Lower leg skin (tissue), 4 donors: ENCODE measurements at regions not wholly inside any gene's neighbourhood (a gene's known extent, or its start where the extent isn't known, plus 50 kb on each side); places are given as distances from the start of the nearest gene placed in this dataset.

Experiments
- DNase-seq, 2 donors: peaks; one replicate each; pipeline ENCODE4 v3.0.0-alpha.2; 2019; ENCODE audit warnings: low spot score in 2 of 2
- H3K4me3 ChIP-seq: fragments of 200-600 bp; sonication (generic); 2 replicates; pipeline ENCODE4 v1.5.1; 2017; ENCODE audit warnings: mild to moderate bottlenecking, low read depth; ENCODE audit not compliant: poor library complexity, severe bottlenecking
- CTCF ChIP-seq, 3 donors: fragments of 450-650 bp; IDR thresholded peaks; one replicate each; pipeline ENCODE4 v1.5.1; 2016; ENCODE audit warnings: antibody characterized with exemption in 3 of 3, mild to moderate bottlenecking in 3 of 3, moderate library complexity in 2 of 3
- POLR2A ChIP-seq, 2 donors: fragments of 450-650 bp; IDR thresholded peaks; one replicate each; pipeline ENCODE4 v1.6.1; 2016 to 2017; ENCODE audit warnings: antibody characterized with exemption in 2 of 2, mild to moderate bottlenecking in 1 of 2, moderate library complexity in 1 of 2
- WGBS, 2 donors: methylation state at CpG; one replicate each; pipeline ENCODE4 v1.1.5; 2018; 5-methylcytosine and 5-hydroxymethylcytosine counted together
- intact Hi-C: fragments of 100-400 bp; cut with DNase I; formaldehyde crosslinking; loops from one replicate; pipeline ENCODE4 v1.15.0; 2023; ENCODE audit warnings: low total_unique reads

GRCh38 chr2:56707650-56708049, 523.9 kb downstream of the CCDC85A start:
- DNase-seq, result no peak
- no peak for TF ChIP-seq POLR2A (IDR thresholded peaks at IDR 0.05)
- TF ChIP-seq CTCF (IDR thresholded peaks at IDR 0.05), result no peak
- H3K4me3 ChIP-seq, result no peak overlapping the region
- WGBS, 2 donors, result 68 to 69% methylated on average over 2 of the region's 2 CpGs
- intact Hi-C loops, result no loop called here

GRCh38 chr2:56709181-56709580, 525.4 kb downstream of the CCDC85A start:
- intact Hi-C loops, result no loop called here
- DNase-seq, result no peak
- 69% methylated on average over 3 of the region's 3 CpGs for WGBS, 2 donors
- no peak overlapping the region for H3K4me3 ChIP-seq
- no peak for TF ChIP-seq POLR2A (IDR thresholded peaks at IDR 0.05)
- TF ChIP-seq CTCF (IDR thresholded peaks at IDR 0.05), result no peak

- intact Hi-C loops, result no loop called here
- WGBS, 2 donors, result 59 to 71% methylated on average over 5 of the region's 5 CpGs
- no peak for DNase-seq
- TF ChIP-seq POLR2A (IDR thresholded peaks at IDR 0.05) (no peak), CTCF (IDR thresholded peaks at IDR 0.05) (no peak)
- H3K4me3 ChIP-seq, result no peak overlapping the region
Observed at GRCh38 chr2:56713161-56713676, 529.4 kb downstream of the CCDC85A start.

- DNase-seq, result no peak
- TF ChIP-seq POLR2A (IDR thresholded peaks at IDR 0.05) (no peak), CTCF (IDR thresholded peaks at IDR 0.05) (no peak)
- intact Hi-C loops, result no loop called here
- no peak overlapping the region for H3K4me3 ChIP-seq
- 71 to 82% methylated on average over 1 of the region's 1 CpG for WGBS, 2 donors
Observed at GRCh38 chr2:56713978-56714377, 530.2 kb downstream of the CCDC85A start.

- DNase-seq, result no peak
- TF ChIP-seq CTCF (IDR thresholded peaks at IDR 0.05) (no peak), POLR2A (IDR thresholded peaks at IDR 0.05) (no peak)
- no peak overlapping the region for H3K4me3 ChIP-seq
- intact Hi-C loops, result no loop called here
- WGBS, 2 donors, result 78 to 80% methylated on average over 7 of the region's 7 CpGs
Observed at GRCh38 chr2:56714400-56714799, 530.6 kb downstream of the CCDC85A start.

- no peak overlapping the region for H3K4me3 ChIP-seq
- intact Hi-C loops, result no loop called here
- no peak for DNase-seq
- 52 to 64% methylated on average over 3 of the region's 3 CpGs for WGBS, 2 donors
- no peak for TF ChIP-seq CTCF (IDR thresholded peaks at IDR 0.05)
- TF ChIP-seq POLR2A (IDR thresholded peaks at IDR 0.05), result no peak
Observed at GRCh38 chr2:56715683-56716082, 531.9 kb downstream of the CCDC85A start.
